Adrenal gland (tissue), 9 donors: ENCODE measurements at regions not wholly inside any gene's neighbourhood (a gene's known extent, or its start where the extent isn't known, plus 50 kb on each side); places are given as distances from the start of the nearest gene placed in this dataset.

Experiments
- DNase-seq, 7 donors: peaks; one replicate each; pipeline ENCODE4 v3.0.0-alpha.2; 2019 to 2020
- H3K27ac ChIP-seq, 5 donors: fragments of 200-600 bp; sonication (generic) in 4 of 5; 1 replicate in 3 of 5; 2 replicates in 2 of 5; pipeline versions ENCODE4 v1.5.1 to v1.8.0; 2016 to 2020; ENCODE audit warnings: mild to moderate bottlenecking in 1 of 5
- H3K27me3 ChIP-seq: fragments of 200-600 bp; 2 replicates; pipeline ENCODE4 v1.8.0; 2021
- H3K36me3 ChIP-seq, 2 donors: fragments of 200-600 bp; replicated peaks in 1 of 2; 1 replicate in 1 of 2; 2 replicates in 1 of 2; pipeline versions ENCODE4 v1.5.1 to v1.8.0; 2018 to 2022
- H3K4me1 ChIP-seq, 2 donors: fragments of 200-600 bp; replicated peaks in 1 of 2; 1 replicate in 1 of 2; 2 replicates in 1 of 2; pipeline versions ENCODE4 v1.5.1 to v1.8.0; 2018 to 2021
- H3K4me3 ChIP-seq, 4 donors: fragments of 200-600 bp; sonication (generic) in 3 of 4; one replicate each; pipeline ENCODE4 v1.5.1; 2016 to 2018
- H3K9me3 ChIP-seq, 3 donors: fragments of 200-600 bp; sonication (generic) in 1 of 3; replicated peaks in 1 of 3; 1 replicate in 2 of 3; 2 replicates in 1 of 3; pipeline versions ENCODE4 v1.5.1 to v1.8.0; 2016 to 2021
- POLR2A ChIP-seq, 2 donors: fragments of 450-650 bp; IDR thresholded peaks; one replicate each; pipeline ENCODE4 v1.6.1; 2017; ENCODE audit warnings: antibody characterized with exemption in 2 of 2, mild to moderate bottlenecking in 2 of 2, moderate library complexity in 1 of 2
- WGBS, 4 donors: extraction: QIAGEN DNeasy Blood & Tissue Kit in 2 of 4; methylation state at CpG; one replicate each; pipeline versions ENCODE4 v1.1.5 to v1.1.7; 2013 to 2017; 5-methylcytosine and 5-hydroxymethylcytosine counted together
- intact Hi-C, 2 donors: fragments of 100-400 bp; cut with DNase I; formaldehyde crosslinking; loops; one replicate each; pipeline versions ENCODE4 v1.14.1 to v1.15.0; 2022 to 2023
- TF ChIP-seq, protein P1 (sequence below), 6 experiments: fragments of 450-650 bp in 4 of 6; fragments of 200-600 bp in 2 of 6; sonication (generic) in 1 of 6; IDR thresholded peaks; 1 replicate in 5 of 6; 2 replicates in 1 of 6; pipeline versions ENCODE4 v1.5.1 to v1.8.0; 2016 to 2021; ENCODE audit warnings: antibody characterized with exemption in 6 of 6, mild to moderate bottlenecking in 2 of 6, moderate library complexity in 1 of 6
- donor health status: healthy with polysubstance abuse.
- donor health status: Bipolar disorder and iron deficiency.
- donor health status: DM: yes; HTN: yes; CAD: no.
- donor health status: DM: no; HTN: no; CAD: no.
- donor health status: DM: no; HTN: no; CAD: no.

DNA sequence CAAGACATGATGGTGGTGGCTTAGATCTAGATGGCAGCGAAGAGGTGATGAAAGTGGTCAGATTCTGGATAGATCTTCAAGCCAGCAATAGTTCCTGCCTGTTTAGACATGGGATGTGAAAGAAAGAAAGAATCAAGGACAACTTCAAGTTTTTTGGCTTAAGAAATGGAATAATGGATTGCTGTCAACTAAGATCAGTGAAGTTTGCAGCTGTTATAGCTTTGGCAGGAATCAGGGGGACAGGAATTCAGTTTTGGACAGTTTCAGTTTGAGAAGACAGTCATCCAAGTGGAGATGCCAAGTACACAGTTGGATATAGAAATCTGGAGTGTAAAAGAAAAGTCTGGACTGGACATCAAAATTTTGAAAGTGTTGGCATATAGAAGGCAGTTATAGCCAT, 283.7 kb upstream of the PKDCC start:
- Histone ChIP-seq H3K27ac (no peak overlapping the region), H3K9me3 (no peaks in the 10 kb centered on the region), H3K27me3 (no peaks in the 10 kb centered on the region), H3K4me3 (no peak overlapping the region), H3K4me1 (no peaks in the 10 kb centered on the region), H3K36me3 (no peaks in the 10 kb centered on the region)
- no peak for TF ChIP-seq POLR2A (IDR thresholded peaks at IDR 0.05)
- TF ChIP-seq, protein P1, sequence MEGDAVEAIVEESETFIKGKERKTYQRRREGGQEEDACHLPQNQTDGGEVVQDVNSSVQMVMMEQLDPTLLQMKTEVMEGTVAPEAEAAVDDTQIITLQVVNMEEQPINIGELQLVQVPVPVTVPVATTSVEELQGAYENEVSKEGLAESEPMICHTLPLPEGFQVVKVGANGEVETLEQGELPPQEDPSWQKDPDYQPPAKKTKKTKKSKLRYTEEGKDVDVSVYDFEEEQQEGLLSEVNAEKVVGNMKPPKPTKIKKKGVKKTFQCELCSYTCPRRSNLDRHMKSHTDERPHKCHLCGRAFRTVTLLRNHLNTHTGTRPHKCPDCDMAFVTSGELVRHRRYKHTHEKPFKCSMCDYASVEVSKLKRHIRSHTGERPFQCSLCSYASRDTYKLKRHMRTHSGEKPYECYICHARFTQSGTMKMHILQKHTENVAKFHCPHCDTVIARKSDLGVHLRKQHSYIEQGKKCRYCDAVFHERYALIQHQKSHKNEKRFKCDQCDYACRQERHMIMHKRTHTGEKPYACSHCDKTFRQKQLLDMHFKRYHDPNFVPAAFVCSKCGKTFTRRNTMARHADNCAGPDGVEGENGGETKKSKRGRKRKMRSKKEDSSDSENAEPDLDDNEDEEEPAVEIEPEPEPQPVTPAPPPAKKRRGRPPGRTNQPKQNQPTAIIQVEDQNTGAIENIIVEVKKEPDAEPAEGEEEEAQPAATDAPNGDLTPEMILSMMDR (IDR thresholded peaks at IDR 0.05) = no peak
- 90 to 96% (median 96%) methylated on average over 1 of the region's 1 CpG for WGBS, 4 donors
- intact Hi-C loops = no loop called here
- DNase-seq = no peak

DNA sequence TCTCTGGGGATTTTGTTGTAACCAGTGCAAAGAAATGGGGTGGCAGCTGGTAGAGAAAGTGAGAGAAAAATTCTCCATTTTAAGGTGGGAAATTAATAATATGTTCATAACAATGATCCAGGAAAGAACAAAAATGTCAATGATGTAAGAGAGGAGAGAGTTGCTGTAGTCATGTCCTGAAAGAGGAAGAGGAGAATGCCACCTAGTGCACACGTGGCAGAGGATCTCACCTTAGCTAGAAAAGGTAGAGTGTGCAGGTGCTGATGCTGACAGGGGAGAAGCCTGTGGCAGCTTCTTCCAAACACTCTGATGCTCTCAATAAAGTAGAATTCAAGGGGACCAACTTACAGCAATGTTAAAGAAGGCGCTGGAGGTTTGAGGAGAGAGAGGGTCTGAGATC, 282.9 kb upstream of the PKDCC start:
- Histone ChIP-seq H3K4me3 (no peak overlapping the region), H3K4me1 (no peaks in the 10 kb centered on the region), H3K27me3 (no peaks in the 10 kb centered on the region), H3K27ac (no peak overlapping the region), H3K9me3 (no peaks in the 10 kb centered on the region), H3K36me3 (no peaks in the 10 kb centered on the region)
- TF ChIP-seq, protein P1 (IDR thresholded peaks at IDR 0.05) = no peak
- TF ChIP-seq POLR2A (IDR thresholded peaks at IDR 0.05) = no peak
- intact Hi-C loops = no loop called here
- DNase-seq = no peak
- 75 to 85% (median 81%) methylated on average over 2 of the region's 2 CpGs for WGBS, 4 donors

DNA sequence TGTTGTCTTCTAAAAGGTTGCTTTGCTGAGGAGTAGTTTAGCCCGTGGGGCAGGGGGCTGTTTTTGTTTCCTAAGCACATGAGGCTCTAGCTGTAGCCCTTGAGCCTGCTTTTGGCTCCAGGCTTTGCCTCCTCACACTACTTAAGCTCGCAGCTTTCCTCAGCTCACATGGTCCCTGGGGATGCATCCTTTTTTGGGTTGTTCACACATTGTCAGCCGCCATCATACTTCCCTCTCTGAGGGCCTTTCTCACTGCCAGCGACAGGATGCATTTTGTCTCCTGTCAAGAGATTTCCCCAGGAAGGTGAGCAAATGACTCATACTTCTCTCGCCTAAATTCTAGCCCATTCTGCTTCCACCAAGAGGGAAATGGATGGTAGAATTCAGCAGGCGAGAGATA, 279.5 kb upstream of the PKDCC start:
- TF ChIP-seq POLR2A (IDR thresholded peaks at IDR 0.05) = no peak
- TF ChIP-seq, protein P1 (IDR thresholded peaks at IDR 0.05) = no peak
- H3K27ac ChIP-seq = no peak overlapping the region
- WGBS, 4 donors = 62 to 80% (median 65%) methylated on average over 5 to 6 of the region's 6 CpGs
- peak in 1 of 7 donors; percentile 10 for DNase-seq
- intact Hi-C loops = no loop called here
- no peaks in the 10 kb centered on the region for H3K4me1 ChIP-seq
- no peak overlapping the region for H3K4me3 ChIP-seq
- H3K36me3 ChIP-seq = no peaks in the 10 kb centered on the region
- no peaks in the 10 kb centered on the region for H3K9me3 ChIP-seq
- H3K27me3 ChIP-seq = no peaks in the 10 kb centered on the region

DNA sequence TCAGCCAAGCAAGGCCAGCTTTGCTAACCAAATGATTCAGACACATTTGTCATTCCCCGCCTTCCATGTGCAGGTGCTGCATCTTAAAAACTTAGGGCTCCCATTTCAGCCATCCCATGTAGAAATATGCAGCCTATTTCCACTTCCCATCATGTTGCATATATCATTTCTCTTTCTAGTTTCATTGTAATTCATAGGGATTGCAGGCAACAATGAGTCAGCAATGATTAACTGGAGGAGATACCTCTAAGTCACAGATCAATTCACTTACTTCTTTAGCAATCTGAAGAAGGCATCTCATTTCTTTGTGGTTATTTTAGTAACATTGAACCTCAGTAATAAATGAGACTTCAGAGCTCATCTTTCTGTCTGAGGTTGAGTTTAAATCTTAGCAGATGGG, 276.1 kb upstream of the PKDCC start:
- TF ChIP-seq, protein P1 (IDR thresholded peaks at IDR 0.05) = no peak
- TF ChIP-seq POLR2A (IDR thresholded peaks at IDR 0.05) = no peak

More for the DNA sequence above, 276.1 kb upstream of the PKDCC start:
- Histone ChIP-seq H3K27ac (no peak overlapping the region), H3K36me3 (no peaks in the 10 kb centered on the region), H3K4me3 (no peak overlapping the region), H3K9me3 (no peaks in the 10 kb centered on the region), H3K27me3 (no peaks in the 10 kb centered on the region), H3K4me1 (no peaks in the 10 kb centered on the region)
- 73 to 100% (median 95%) methylated on average over 1 of the region's 1 CpG for WGBS, 4 donors
- DNase-seq = no peak
- intact Hi-C loops = no loop called here
